ENCODE measurements at regions not wholly inside any gene's neighbourhood (a gene's known extent, or its start where the extent isn't known, plus 50 kb on each side); places are given as distances from the start of the nearest gene placed in this dataset.

- H3K4me3 Mint-ChIP-seq = no peak overlapping the region
- no peak overlapping the region for H3K27ac Mint-ChIP-seq
- TF ChIP-seq CTCF (IDR thresholded peaks at IDR 0.05) = no peak
- no peak for DNase-seq
- H3K27me3 Mint-ChIP-seq = peaks cover 2% of the 10 kb centered on the region
- no peaks in the 10 kb centered on the region for H3K4me1 Mint-ChIP-seq (ENCODE audit: low read depth)
- ATAC-seq = no peak
- no peaks in the 10 kb centered on the region for H3K9me3 Mint-ChIP-seq
- no peaks in the 10 kb centered on the region for H3K36me3 Mint-ChIP-seq (ENCODE audit: low read depth)
- ChIA-PET POLR2A (no interaction called here), CTCF (no interaction called here)
- intact Hi-C loops (cut with micrococcal nuclease) = no loop called here
Observed at GRCh38 chr1:229940684-229941083, 126.4 kb upstream of the GALNT2 start.

GRCh38 chr1:229941160-229941559 lies 125.9 kb upstream of the GALNT2 start:
- DNase-seq = no peak
- no peaks in the 10 kb centered on the region for H3K9me3 Mint-ChIP-seq
- peaks cover 2% of the 10 kb centered on the region for H3K27me3 Mint-ChIP-seq
- no peaks in the 10 kb centered on the region for H3K36me3 Mint-ChIP-seq (ENCODE audit: low read depth)
- no peak for ATAC-seq
- CTCF ChIA-PET = no interaction called here
- H3K4me3 Mint-ChIP-seq = no peak overlapping the region
- intact Hi-C loops (cut with micrococcal nuclease) = no loop called here
- no peak overlapping the region for H3K27ac Mint-ChIP-seq
- H3K4me1 Mint-ChIP-seq (ENCODE audit: low read depth) = no peaks in the 10 kb centered on the region
- no peak for TF ChIP-seq CTCF (IDR thresholded peaks at IDR 0.05)
- POLR2A ChIA-PET = no interaction called here

GRCh38 chr1:229941831-229942230 lies 125.2 kb upstream of the GALNT2 start:
- intact Hi-C loops (cut with micrococcal nuclease) = no loop called here
- Mint-ChIP-seq H3K27ac (no peak overlapping the region), H3K4me1 (ENCODE audit: low read depth) (no peaks in the 10 kb centered on the region), H3K27me3 (peaks cover 2% of the 10 kb centered on the region), H3K36me3 (ENCODE audit: low read depth) (no peaks in the 10 kb centered on the region), H3K4me3 (no peak overlapping the region), H3K9me3 (no peaks in the 10 kb centered on the region)
- no peak for TF ChIP-seq CTCF (IDR thresholded peaks at IDR 0.05)
- ATAC-seq (no peak), DNase-seq (no peak)
- ChIA-PET CTCF (no interaction called here), POLR2A (no interaction called here)

- POLR2A ChIA-PET = no interaction called here
- TF ChIP-seq CTCF (IDR thresholded peaks at IDR 0.05) = no peak
- H3K27me3 Mint-ChIP-seq = peaks cover 2% of the 10 kb centered on the region
- CTCF ChIA-PET = interaction anchor here (1.3 kb wide), 1 partner anchor 94 kb away, joined by 3 read pairs; no protein-coding TSS in a partner anchor
- no peak overlapping the region for H3K27ac Mint-ChIP-seq
- no peak overlapping the region for H3K4me3 Mint-ChIP-seq
- DNase-seq = no peak
- no peak for ATAC-seq
- no peaks in the 10 kb centered on the region for H3K9me3 Mint-ChIP-seq
- intact Hi-C loops (cut with micrococcal nuclease) = no loop called here
- H3K4me1 Mint-ChIP-seq (ENCODE audit: low read depth) = no peaks in the 10 kb centered on the region
- no peaks in the 10 kb centered on the region for H3K36me3 Mint-ChIP-seq (ENCODE audit: low read depth)
Observed at GRCh38 chr1:229942501-229942900, 124.5 kb upstream of the GALNT2 start.

GRCh38 chr1:229943148-229943714 lies 123.8 kb upstream of the GALNT2 start:
- CTCF ChIA-PET = interaction anchor here (1.3 kb wide), 1 partner anchor 95 kb away, joined by 3 read pairs; no protein-coding TSS in a partner anchor
- peaks cover 2% of the 10 kb centered on the region for H3K27me3 Mint-ChIP-seq
- POLR2A ChIA-PET = no interaction called here
- no peak overlapping the region for H3K4me3 Mint-ChIP-seq
- no peak for DNase-seq
- intact Hi-C loops (cut with micrococcal nuclease) = no loop called here
- no peak for ATAC-seq
- no peak for TF ChIP-seq CTCF (IDR thresholded peaks at IDR 0.05)
- no peaks in the 10 kb centered on the region for H3K9me3 Mint-ChIP-seq
- no peak overlapping the region for H3K27ac Mint-ChIP-seq
- no peaks in the 10 kb centered on the region for H3K4me1 Mint-ChIP-seq (ENCODE audit: low read depth)
- H3K36me3 Mint-ChIP-seq (ENCODE audit: low read depth) = no peaks in the 10 kb centered on the region

Data from activated CD8-positive, alpha-beta T cell treated with anti-CD3 and anti-CD28 coated beads for 36 hours (primary cell).